ENCODE measurements at regions not wholly inside any gene's neighbourhood (a gene's known extent, or its start where the extent isn't known, plus 50 kb on each side); places are given as distances from the start of the nearest gene placed in this dataset.

GRCh38 chr2:7703543-7704144 lies 786.4 kb downstream of the RNF144A start:
- no peak for TF ChIP-seq CTCF (IDR thresholded peaks at IDR 0.05; ENCODE audit: low read depth, low read length, missing input control)
- TF ChIP-seq SP1 (IDR thresholded peaks at IDR 0.05) = no peak
- TF ChIP-seq MAX (IDR thresholded peaks at IDR 0.05) = no peak
- TF ChIP-seq EGR1 (IDR thresholded peaks at IDR 0.05; ENCODE audit: low read depth in 2 of 2) = no peak
- no peak for TF ChIP-seq RXRA (IDR thresholded peaks at IDR 0.05)
- TF ChIP-seq ZBTB33 (IDR thresholded peaks at IDR 0.05) = no peak
- TF ChIP-seq GABPA (IDR thresholded peaks at IDR 0.05 in 1 of 2, conservative IDR thresholded peaks at IDR 0.05 in 1 of 2) = no peak
- TF ChIP-seq ATF3 (IDR thresholded peaks at IDR 0.05) = no peak
- no peak for TF ChIP-seq RAD21 (IDR thresholded peaks at IDR 0.05)
- no peak for TF ChIP-seq YY1 (IDR thresholded peaks at IDR 0.05)
- TF ChIP-seq TAF1 (conservative IDR thresholded peaks at IDR 0.05) = no peak
- no peak for TF ChIP-seq REST (IDR thresholded peaks at IDR 0.05)
- no peak for TF ChIP-seq HNF4A (conservative IDR thresholded peaks at IDR 0.05)
- no peak for TF ChIP-seq FOXA1 (IDR thresholded peaks at IDR 0.05)
